ENCODE measurements at regions not wholly inside any gene's neighbourhood (a gene's known extent, or its start where the extent isn't known, plus 50 kb on each side); places are given as distances from the start of the nearest gene placed in this dataset.

DNA sequence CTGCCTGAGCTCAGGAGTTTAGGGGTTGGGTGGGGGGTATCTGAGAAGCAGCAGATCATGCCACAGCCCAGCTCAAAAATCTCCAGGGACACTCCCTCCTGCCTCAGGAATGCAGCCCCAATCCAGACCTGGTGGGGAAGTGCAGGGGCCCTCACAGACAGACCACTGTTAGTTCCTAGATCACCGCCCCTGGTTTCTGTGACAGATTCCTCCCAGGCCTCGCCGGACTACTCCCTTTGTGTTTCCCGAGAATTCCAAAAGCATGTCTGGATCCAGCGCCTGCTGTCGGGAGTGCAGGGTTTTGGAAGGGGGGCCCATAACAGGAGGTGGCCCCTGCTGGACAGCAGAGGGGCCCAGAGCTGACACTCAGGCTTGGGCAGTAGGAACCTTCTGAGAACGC, 74.5 kb downstream of the CTSL start:
- no peak overlapping the region for H3K9ac ChIP-seq
- H3K27me3 ChIP-seq (ENCODE audit: insufficient read depth, low read depth), result no peaks in the 10 kb centered on the region
- H3K4me1 ChIP-seq (ENCODE audit: low read depth, poor library complexity, severe bottlenecking), result no peaks in the 10 kb centered on the region
- no peaks in the 10 kb centered on the region for H4K20me1 ChIP-seq (ENCODE audit: insufficient read depth)
- H3K27ac ChIP-seq, result no peak overlapping the region
- H3K79me2 ChIP-seq (ENCODE audit: insufficient read depth, low read depth), result no peaks in the 10 kb centered on the region
- TF ChIP-seq, protein P1, sequence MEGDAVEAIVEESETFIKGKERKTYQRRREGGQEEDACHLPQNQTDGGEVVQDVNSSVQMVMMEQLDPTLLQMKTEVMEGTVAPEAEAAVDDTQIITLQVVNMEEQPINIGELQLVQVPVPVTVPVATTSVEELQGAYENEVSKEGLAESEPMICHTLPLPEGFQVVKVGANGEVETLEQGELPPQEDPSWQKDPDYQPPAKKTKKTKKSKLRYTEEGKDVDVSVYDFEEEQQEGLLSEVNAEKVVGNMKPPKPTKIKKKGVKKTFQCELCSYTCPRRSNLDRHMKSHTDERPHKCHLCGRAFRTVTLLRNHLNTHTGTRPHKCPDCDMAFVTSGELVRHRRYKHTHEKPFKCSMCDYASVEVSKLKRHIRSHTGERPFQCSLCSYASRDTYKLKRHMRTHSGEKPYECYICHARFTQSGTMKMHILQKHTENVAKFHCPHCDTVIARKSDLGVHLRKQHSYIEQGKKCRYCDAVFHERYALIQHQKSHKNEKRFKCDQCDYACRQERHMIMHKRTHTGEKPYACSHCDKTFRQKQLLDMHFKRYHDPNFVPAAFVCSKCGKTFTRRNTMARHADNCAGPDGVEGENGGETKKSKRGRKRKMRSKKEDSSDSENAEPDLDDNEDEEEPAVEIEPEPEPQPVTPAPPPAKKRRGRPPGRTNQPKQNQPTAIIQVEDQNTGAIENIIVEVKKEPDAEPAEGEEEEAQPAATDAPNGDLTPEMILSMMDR (conservative IDR thresholded peaks at IDR 0.05; ENCODE audit: low read depth, low read length), result no peak
- H3K4me2 ChIP-seq, result no peak overlapping the region
- H3K4me3 ChIP-seq (IDR thresholded peaks at IDR 0.05; ENCODE audit: insufficient read depth, low read depth, low read length), result no peak overlapping the region
- H2AFZ ChIP-seq (ENCODE audit: low read depth), result no peak overlapping the region
- no peaks in the 10 kb centered on the region for H3K36me3 ChIP-seq (ENCODE audit: insufficient read depth)

DNA sequence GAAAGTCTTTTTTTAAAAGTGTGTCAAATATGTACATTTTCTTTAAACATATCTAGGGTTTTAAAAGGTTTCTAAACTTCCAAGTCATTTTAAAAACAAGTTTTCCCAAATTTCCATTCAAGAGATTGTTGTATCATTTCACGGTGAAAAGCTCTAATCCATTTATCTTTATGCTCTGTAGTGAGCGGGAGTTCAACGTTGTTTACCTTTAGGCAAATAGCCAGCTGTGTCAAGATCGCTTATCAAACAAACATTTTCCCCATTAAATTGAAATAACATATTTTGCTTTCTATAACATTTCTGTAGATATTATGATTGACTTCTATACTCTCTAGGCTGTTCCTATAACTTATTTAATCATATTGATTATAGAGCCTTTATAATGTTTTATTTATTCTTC, 75.1 kb downstream of the CTSL start:
- H3K9ac ChIP-seq, result no peak overlapping the region
- TF ChIP-seq, protein P1 (conservative IDR thresholded peaks at IDR 0.05; ENCODE audit: low read depth, low read length), result no peak
- H3K4me2 ChIP-seq, result no peak overlapping the region
- no peaks in the 10 kb centered on the region for H3K27me3 ChIP-seq (ENCODE audit: insufficient read depth, low read depth)
- H3K4me1 ChIP-seq (ENCODE audit: low read depth, poor library complexity, severe bottlenecking), result no peaks in the 10 kb centered on the region
- no peaks in the 10 kb centered on the region for H3K36me3 ChIP-seq (ENCODE audit: insufficient read depth)
- H4K20me1 ChIP-seq (ENCODE audit: insufficient read depth), result no peaks in the 10 kb centered on the region
- no peak overlapping the region for H3K27ac ChIP-seq
- H3K4me3 ChIP-seq (IDR thresholded peaks at IDR 0.05; ENCODE audit: insufficient read depth, low read depth, low read length), result no peak overlapping the region
- H2AFZ ChIP-seq (ENCODE audit: low read depth), result no peak overlapping the region
- no peaks in the 10 kb centered on the region for H3K79me2 ChIP-seq (ENCODE audit: insufficient read depth, low read depth)

DNA sequence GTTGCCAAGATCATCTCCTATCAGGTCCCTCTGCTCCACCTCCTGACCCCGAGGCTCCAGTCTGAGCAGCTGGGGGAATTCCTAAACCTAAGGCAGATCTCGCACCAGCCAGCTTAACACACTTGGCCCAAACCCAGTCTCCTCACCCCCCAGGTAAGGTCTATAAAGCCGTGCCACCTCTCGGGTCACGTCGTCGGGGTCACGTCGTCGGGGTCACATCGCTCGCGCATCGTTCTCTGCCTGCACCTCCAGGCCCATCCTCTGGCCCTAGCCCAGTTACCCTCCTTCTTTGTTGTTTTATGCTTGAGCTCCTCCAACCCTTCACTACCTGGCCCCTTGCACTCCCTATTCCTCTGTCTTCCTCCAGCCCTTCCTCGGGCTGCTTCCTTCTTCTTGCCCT, 77.2 kb downstream of the CTSL start:
- no peaks in the 10 kb centered on the region for H4K20me1 ChIP-seq (ENCODE audit: insufficient read depth)
- H3K79me2 ChIP-seq (ENCODE audit: insufficient read depth, low read depth), result no peaks in the 10 kb centered on the region
- no peaks in the 10 kb centered on the region for H3K36me3 ChIP-seq (ENCODE audit: insufficient read depth)
- no peak overlapping the region for H2AFZ ChIP-seq (ENCODE audit: low read depth)
- TF ChIP-seq, protein P1 (conservative IDR thresholded peaks at IDR 0.05; ENCODE audit: low read depth, low read length), result no peak
- H3K27me3 ChIP-seq (ENCODE audit: insufficient read depth, low read depth), result no peaks in the 10 kb centered on the region
- H3K9ac ChIP-seq, result no peak overlapping the region
- no peak overlapping the region for H3K4me2 ChIP-seq
- no peak overlapping the region for H3K27ac ChIP-seq
- H3K4me3 ChIP-seq (IDR thresholded peaks at IDR 0.05; ENCODE audit: insufficient read depth, low read depth, low read length), result no peak overlapping the region
- no peaks in the 10 kb centered on the region for H3K4me1 ChIP-seq (ENCODE audit: low read depth, poor library complexity, severe bottlenecking)

DNA sequence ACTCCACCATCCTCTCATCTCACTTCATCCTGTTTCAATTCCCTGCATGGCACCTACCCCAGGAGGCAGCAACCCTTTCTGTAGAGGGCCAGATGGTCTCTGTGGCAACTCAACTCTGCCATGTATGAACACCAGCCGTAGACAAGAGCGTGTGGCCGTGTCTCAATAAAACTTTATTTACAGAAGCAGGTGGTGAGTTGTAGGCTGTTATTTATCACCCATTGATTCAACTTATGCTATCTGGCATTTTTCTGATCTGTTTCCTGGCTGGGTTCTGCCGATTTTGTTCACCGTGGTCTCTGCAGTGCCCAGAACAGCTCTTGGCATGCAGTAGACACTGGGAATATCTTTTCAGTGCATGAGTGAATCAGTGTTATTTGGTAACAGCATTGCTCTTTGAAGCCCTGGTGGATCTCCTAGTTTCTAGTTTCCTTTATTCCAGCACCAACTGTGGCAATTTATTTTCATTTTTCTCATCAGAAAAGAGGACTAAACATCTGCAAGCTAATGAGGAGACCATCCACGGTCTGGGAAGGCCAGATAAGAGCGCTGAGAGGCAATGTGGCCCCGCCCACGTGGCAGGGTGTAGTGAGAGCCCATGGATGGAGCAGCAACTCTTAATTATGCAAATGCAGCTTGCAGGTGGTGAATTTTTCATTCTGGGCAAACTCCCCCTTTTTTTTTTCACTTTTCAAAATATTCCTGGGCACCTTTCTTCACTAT, 77.9 kb downstream of the CTSL start:
- Histone ChIP-seq H3K4me2 (no peak overlapping the region), H3K79me2 (ENCODE audit: insufficient read depth, low read depth) (no peaks in the 10 kb centered on the region), H3K27ac (no peak overlapping the region), H3K36me3 (ENCODE audit: insufficient read depth) (no peaks in the 10 kb centered on the region), H3K27me3 (ENCODE audit: insufficient read depth, low read depth) (no peaks in the 10 kb centered on the region), H3K9ac (no peak overlapping the region), H4K20me1 (ENCODE audit: insufficient read depth) (no peaks in the 10 kb centered on the region), H3K4me3 (IDR thresholded peaks at IDR 0.05; ENCODE audit: insufficient read depth, low read depth, low read length) (no peak overlapping the region), H3K4me1 (ENCODE audit: low read depth, poor library complexity, severe bottlenecking) (no peaks in the 10 kb centered on the region), H2AFZ (ENCODE audit: low read depth) (no peak overlapping the region)
- TF ChIP-seq, protein P1 (conservative IDR thresholded peaks at IDR 0.05; ENCODE audit: low read depth, low read length), result no peak

Measured in KMS-11 (cell line).